PFSK-1 (cell line): ENCODE measurements at regions not wholly inside any gene's neighbourhood (a gene's known extent, or its start where the extent isn't known, plus 50 kb on each side); places are given as distances from the start of the nearest gene placed in this dataset.

ENCODE experiments used
- POLR2AphosphoS5 ChIP-seq: IDR thresholded peaks from 2 replicates; pipeline ENCODE4 v1.6.1; 2012; ENCODE audit warnings: low read depth, mild to moderate bottlenecking, control low read depth, low read length, moderate library complexity
- REST ChIP-seq, 2 experiments: IDR thresholded peaks; 2 replicates each; pipeline versions ENCODE4 v1.6.1 to v1.8.0; 2011 to 2012; ENCODE audit warnings: low read depth in 2 of 2, low read length in 2 of 2, control low read depth in 1 of 2, inconsistent platforms in 1 of 2, mild to moderate bottlenecking in 1 of 2, moderate library complexity in 1 of 2; ENCODE audit not compliant: insufficient read depth in 1 of 2

GRCh38 chr21:39077876-39078275, 105.4 kb downstream of the PSMG1 start:
- TF ChIP-seq POLR2AphosphoS5: no peak
- no peak for TF ChIP-seq REST (IDR thresholded peaks at IDR 0.05; ENCODE audit: insufficient read depth in 1 of 2, low read depth in 2 of 2, low read length in 2 of 2)
